HEK293 (cell line): ENCODE measurements at regions not wholly inside any gene's neighbourhood (a gene's known extent, or its start where the extent isn't known, plus 50 kb on each side); places are given as distances from the start of the nearest gene placed in this dataset.

Source experiments
- ZNF132 ChIP-seq: fragments of 450-650 bp; formaldehyde crosslinking; IDR thresholded peaks from 2 replicates; pipeline ENCODE4 v1.5.1; 2017; ENCODE audit warnings: missing biosample characterization, missing genetic modification characterization, borderline replicate concordance
- ZNF623 ChIP-seq: fragments of 450-650 bp; formaldehyde crosslinking; IDR thresholded peaks from 2 replicates; pipeline ENCODE4 v1.5.1; 2016; ENCODE audit warnings: missing biosample characterization, missing genetic modification characterization
- ZNF777 ChIP-seq: fragments of 450-650 bp; formaldehyde crosslinking; IDR thresholded peaks from 2 replicates; pipeline ENCODE4 v1.5.1; 2017; ENCODE audit warnings: missing biosample characterization, missing genetic modification characterization, borderline replicate concordance
- TF ChIP-seq, protein P1 (sequence below): fragments of 450-650 bp; formaldehyde crosslinking; IDR thresholded peaks from 2 replicates; pipeline ENCODE4 v1.5.1; 2016; ENCODE audit warnings: missing biosample characterization, missing genetic modification characterization
- TF ChIP-seq, protein P2 (sequence below): fragments of 450-650 bp; formaldehyde crosslinking; IDR thresholded peaks from 2 replicates; pipeline ENCODE4 v1.5.1; 2016; ENCODE audit warnings: missing biosample characterization, missing genetic modification characterization

DNA sequence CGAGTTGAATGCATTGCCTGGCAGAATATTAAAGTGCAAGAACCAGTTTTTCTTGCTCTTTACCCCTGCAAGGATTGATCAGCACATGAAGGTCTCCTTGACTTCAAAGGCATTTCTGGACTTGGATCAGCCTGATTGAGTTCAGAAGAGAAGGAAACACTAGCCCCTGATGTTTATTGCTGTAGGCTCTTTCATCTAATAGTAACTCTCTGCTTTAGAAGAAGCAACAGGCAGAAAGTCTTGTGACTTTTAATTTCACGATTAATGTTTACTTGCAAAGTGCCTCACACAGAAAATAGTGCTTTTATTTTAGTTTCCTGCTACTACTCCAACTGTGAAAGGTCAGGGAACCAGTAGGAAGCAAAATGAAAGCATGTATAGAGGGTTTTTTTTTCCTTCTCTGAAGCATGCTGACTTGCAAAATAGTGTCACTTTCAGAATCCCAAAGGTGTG, 69.1 kb downstream of the PCDH7 start:
- no peak for TF ChIP-seq ZNF132 (tag by site-specific recombination)
- TF ChIP-seq, protein P1, sequence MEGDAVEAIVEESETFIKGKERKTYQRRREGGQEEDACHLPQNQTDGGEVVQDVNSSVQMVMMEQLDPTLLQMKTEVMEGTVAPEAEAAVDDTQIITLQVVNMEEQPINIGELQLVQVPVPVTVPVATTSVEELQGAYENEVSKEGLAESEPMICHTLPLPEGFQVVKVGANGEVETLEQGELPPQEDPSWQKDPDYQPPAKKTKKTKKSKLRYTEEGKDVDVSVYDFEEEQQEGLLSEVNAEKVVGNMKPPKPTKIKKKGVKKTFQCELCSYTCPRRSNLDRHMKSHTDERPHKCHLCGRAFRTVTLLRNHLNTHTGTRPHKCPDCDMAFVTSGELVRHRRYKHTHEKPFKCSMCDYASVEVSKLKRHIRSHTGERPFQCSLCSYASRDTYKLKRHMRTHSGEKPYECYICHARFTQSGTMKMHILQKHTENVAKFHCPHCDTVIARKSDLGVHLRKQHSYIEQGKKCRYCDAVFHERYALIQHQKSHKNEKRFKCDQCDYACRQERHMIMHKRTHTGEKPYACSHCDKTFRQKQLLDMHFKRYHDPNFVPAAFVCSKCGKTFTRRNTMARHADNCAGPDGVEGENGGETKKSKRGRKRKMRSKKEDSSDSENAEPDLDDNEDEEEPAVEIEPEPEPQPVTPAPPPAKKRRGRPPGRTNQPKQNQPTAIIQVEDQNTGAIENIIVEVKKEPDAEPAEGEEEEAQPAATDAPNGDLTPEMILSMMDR: no peak
- no peak for TF ChIP-seq ZNF777 (tag by site-specific recombination)
- TF ChIP-seq, protein P2, sequence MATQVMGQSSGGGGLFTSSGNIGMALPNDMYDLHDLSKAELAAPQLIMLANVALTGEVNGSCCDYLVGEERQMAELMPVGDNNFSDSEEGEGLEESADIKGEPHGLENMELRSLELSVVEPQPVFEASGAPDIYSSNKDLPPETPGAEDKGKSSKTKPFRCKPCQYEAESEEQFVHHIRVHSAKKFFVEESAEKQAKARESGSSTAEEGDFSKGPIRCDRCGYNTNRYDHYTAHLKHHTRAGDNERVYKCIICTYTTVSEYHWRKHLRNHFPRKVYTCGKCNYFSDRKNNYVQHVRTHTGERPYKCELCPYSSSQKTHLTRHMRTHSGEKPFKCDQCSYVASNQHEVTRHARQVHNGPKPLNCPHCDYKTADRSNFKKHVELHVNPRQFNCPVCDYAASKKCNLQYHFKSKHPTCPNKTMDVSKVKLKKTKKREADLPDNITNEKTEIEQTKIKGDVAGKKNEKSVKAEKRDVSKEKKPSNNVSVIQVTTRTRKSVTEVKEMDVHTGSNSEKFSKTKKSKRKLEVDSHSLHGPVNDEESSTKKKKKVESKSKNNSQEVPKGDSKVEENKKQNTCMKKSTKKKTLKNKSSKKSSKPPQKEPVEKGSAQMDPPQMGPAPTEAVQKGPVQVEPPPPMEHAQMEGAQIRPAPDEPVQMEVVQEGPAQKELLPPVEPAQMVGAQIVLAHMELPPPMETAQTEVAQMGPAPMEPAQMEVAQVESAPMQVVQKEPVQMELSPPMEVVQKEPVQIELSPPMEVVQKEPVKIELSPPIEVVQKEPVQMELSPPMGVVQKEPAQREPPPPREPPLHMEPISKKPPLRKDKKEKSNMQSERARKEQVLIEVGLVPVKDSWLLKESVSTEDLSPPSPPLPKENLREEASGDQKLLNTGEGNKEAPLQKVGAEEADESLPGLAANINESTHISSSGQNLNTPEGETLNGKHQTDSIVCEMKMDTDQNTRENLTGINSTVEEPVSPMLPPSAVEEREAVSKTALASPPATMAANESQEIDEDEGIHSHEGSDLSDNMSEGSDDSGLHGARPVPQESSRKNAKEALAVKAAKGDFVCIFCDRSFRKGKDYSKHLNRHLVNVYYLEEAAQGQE (tag by site-specific recombination): no peak
- TF ChIP-seq ZNF623: no peak
